ENCODE measurements at regions not wholly inside any gene's neighbourhood (a gene's known extent, or its start where the extent isn't known, plus 50 kb on each side); places are given as distances from the start of the nearest gene placed in this dataset.

DNA sequence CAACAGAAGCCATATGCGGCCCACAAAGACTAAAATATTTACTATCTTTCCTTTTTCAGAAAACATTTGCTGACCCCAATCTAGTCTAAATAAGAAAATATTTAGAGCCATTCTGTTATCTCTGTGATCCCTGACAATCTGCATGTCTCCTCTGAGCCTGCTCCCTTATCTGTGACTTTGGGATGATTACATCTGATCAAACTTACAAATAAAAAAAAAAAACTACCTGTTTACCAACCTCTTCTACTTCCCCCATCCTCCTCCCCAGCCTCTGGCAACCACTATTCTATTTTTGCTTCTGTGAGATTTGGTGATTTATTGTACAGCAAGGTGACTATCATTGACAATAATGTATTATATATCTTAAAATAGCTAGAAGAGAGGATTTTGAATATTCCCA, 176.3 kb upstream of the CD180 start:
- Mint-ChIP-seq H3K27ac (no peak overlapping the region), H3K36me3 (ENCODE audit: low read depth) (peaks cover 5% of the 10 kb centered on the region), H3K27me3 (ENCODE audit: low read depth) (peaks cover 4% of the 10 kb centered on the region), H3K9me3 (peaks cover 6% of the 10 kb centered on the region), H3K4me1 (peaks cover 17% of the 10 kb centered on the region), H3K4me3 (no peak overlapping the region)
- TF ChIP-seq, protein P1, sequence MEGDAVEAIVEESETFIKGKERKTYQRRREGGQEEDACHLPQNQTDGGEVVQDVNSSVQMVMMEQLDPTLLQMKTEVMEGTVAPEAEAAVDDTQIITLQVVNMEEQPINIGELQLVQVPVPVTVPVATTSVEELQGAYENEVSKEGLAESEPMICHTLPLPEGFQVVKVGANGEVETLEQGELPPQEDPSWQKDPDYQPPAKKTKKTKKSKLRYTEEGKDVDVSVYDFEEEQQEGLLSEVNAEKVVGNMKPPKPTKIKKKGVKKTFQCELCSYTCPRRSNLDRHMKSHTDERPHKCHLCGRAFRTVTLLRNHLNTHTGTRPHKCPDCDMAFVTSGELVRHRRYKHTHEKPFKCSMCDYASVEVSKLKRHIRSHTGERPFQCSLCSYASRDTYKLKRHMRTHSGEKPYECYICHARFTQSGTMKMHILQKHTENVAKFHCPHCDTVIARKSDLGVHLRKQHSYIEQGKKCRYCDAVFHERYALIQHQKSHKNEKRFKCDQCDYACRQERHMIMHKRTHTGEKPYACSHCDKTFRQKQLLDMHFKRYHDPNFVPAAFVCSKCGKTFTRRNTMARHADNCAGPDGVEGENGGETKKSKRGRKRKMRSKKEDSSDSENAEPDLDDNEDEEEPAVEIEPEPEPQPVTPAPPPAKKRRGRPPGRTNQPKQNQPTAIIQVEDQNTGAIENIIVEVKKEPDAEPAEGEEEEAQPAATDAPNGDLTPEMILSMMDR (IDR thresholded peaks at IDR 0.05; ENCODE audit: unreplicated experiment in 3 of 3) = no peak

DNA sequence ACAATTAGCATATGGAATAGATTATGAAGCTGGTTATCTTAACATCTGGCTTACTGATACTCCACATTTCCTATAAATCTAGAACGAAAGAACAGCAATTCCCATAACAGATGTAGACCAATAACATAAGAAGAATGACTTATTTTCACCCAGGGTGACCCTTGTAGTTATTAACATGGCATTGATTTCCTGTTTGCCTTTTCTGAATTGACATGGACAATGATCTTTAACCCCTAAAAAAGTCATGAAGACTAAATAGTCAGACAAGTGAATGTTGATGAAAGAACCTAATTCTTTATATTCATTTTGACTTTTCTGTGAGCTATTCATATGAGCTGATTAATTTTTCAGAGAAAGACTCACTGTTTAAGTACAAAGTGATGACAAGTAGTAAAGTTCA, 175.3 kb upstream of the CD180 start:
- Mint-ChIP-seq H3K9me3 (peaks cover 6% of the 10 kb centered on the region), H3K4me3 (no peak overlapping the region), H3K4me1 (peaks cover 7% of the 10 kb centered on the region), H3K36me3 (ENCODE audit: low read depth) (peaks cover 5% of the 10 kb centered on the region), H3K27me3 (ENCODE audit: low read depth) (peaks cover 4% of the 10 kb centered on the region), H3K27ac (no peak overlapping the region)
- TF ChIP-seq, protein P1 (IDR thresholded peaks at IDR 0.05; ENCODE audit: unreplicated experiment in 3 of 3) = no peak

DNA sequence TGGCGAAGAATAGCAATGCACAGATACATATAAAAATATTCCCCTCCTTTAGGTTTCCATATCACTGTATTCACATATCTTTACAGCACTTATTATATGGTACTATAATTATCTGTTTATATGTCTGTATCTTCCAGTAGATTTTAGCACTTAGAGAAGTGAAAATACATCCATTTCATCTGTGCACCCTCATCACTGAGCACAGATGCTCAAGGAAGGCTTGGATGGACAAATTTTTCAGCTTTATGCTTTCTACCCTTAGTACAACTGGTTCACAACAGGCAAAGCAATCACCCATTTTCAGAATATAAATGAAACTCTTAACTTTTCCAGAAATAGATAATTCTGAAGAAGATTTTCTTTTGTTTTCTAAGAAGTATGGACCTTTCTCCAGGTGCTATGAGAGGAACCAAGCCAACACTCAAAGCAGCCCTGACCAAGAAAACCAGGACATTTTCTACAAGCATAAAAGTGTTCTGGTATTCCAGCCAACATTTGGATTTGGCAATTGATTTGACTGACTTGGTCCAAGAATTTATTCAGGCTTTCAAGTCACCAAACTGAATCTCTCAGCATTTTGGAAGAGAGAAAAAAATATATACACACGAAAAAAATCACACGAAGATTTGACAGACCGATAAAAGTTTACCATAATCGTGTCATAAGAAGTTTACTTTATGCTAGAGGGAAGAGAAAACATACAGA, 170.2 kb upstream of the CD180 start:
- H3K4me1 Mint-ChIP-seq = no peaks in the 10 kb centered on the region
- TF ChIP-seq, protein P1 (IDR thresholded peaks at IDR 0.05; ENCODE audit: unreplicated experiment in 3 of 3) = no peak
- peaks cover 2% of the 10 kb centered on the region for H3K9me3 Mint-ChIP-seq
- no peaks in the 10 kb centered on the region for H3K36me3 Mint-ChIP-seq (ENCODE audit: low read depth)
- no peaks in the 10 kb centered on the region for H3K27me3 Mint-ChIP-seq (ENCODE audit: low read depth)
- H3K27ac Mint-ChIP-seq = no peak overlapping the region
- H3K4me3 Mint-ChIP-seq = no peak overlapping the region

DNA sequence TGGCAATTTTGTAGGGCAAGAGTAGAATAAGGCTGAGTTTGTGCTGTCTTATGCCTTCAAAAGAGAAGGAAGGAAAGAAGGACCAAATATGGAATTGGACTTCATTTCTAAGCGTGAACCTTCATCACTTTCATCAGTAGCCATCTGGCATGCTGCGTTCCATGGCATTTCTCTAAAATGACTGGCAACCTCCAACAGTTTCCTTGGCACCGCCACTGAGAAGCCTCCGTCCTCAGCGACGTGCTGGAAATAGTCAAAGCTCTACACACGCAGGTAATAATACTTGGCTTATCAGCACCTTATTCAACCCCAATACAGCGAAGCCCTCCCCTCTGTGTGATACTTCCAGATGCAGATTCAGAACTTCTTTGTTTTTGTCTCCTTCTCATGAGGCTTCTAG, 169.7 kb upstream of the CD180 start:
- H3K9me3 Mint-ChIP-seq = peaks cover 2% of the 10 kb centered on the region
- no peaks in the 10 kb centered on the region for H3K27me3 Mint-ChIP-seq (ENCODE audit: low read depth)
- H3K27ac Mint-ChIP-seq = no peak overlapping the region
- H3K36me3 Mint-ChIP-seq (ENCODE audit: low read depth) = no peaks in the 10 kb centered on the region
- H3K4me1 Mint-ChIP-seq = no peaks in the 10 kb centered on the region
- TF ChIP-seq, protein P1 (IDR thresholded peaks at IDR 0.05; ENCODE audit: unreplicated experiment in 3 of 3) = no peak
- no peak overlapping the region for H3K4me3 Mint-ChIP-seq

DNA sequence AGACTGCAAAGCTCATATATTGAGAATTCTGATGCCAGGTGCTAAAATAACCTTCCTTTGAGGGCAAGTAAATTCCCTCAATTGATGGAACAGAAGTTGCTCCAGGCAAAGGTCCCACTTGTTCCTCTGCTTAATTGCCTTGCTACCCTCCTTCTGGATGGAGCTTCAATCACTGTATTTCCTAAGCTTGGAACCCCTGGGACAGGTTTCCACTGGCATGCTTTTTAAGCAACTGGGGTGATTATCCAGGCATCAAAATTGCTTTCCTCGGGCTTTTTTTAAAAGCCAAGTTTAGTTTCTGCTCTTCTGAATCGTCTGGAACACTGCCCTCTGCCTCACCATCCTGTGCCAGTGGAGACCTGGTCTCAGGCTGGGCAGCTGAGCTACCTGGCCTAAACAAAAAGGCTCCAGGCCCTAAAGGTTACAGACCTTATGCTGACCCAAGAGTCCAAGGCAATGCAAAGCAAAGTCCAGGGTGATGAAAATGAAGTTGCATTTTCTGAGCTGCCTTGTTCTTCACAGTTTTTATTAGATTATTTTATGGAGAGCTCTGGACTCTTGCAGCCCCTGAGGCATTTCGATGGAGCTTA, 167.9 kb upstream of the CD180 start:
- Mint-ChIP-seq H3K36me3 (ENCODE audit: low read depth) (no peaks in the 10 kb centered on the region), H3K27me3 (ENCODE audit: low read depth) (no peaks in the 10 kb centered on the region), H3K4me3 (no peak overlapping the region), H3K4me1 (no peaks in the 10 kb centered on the region), H3K27ac (no peak overlapping the region), H3K9me3 (peaks cover 2% of the 10 kb centered on the region)
- TF ChIP-seq, protein P1 (IDR thresholded peaks at IDR 0.05; ENCODE audit: unreplicated experiment in 3 of 3) = no peak

DNA sequence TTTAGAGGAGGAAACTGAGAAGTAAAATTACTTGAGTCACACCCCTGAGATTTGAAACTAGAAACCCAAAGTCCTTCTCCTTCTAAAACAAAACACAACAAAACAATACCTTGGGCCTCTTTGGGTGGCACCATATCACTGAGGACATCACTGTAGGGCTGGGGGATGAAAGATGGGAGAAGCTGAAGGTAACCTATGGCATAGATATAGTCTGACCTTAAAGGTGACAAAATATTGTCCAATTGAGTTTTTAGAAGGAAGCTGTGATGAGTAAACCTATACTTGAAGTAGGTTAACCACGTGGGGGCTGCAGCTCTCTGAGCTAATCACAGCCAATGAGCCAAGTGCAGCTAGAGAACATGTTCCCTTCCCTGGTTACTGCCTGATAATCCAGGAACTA, 167.4 kb upstream of the CD180 start:
- Mint-ChIP-seq H3K9me3 (peaks cover 2% of the 10 kb centered on the region), H3K4me1 (no peaks in the 10 kb centered on the region), H3K27me3 (ENCODE audit: low read depth) (no peaks in the 10 kb centered on the region), H3K36me3 (ENCODE audit: low read depth) (no peaks in the 10 kb centered on the region), H3K27ac (no peak overlapping the region), H3K4me3 (no peak overlapping the region)
- TF ChIP-seq, protein P1 (IDR thresholded peaks at IDR 0.05; ENCODE audit: unreplicated experiment in 3 of 3) = no peak

Measured in nephron (organoid).